Thyroid gland (tissue), 4 donors: ENCODE measurements at regions not wholly inside any gene's neighbourhood (a gene's known extent, or its start where the extent isn't known, plus 50 kb on each side); places are given as distances from the start of the nearest gene placed in this dataset.

Experiments
- DNase-seq, 2 donors: peaks; one replicate each; pipeline ENCODE4 v3.0.0-alpha.2; 2019
- H3K27ac ChIP-seq, 3 donors: fragments of 200-600 bp; sonication (generic); 1 replicate in 2 of 3; 2 replicates in 1 of 3; pipeline ENCODE4 v1.5.1; 2016 to 2019; ENCODE audit warnings: mild to moderate bottlenecking in 1 of 3, moderate library complexity in 1 of 3
- H3K27me3 ChIP-seq: fragments of 200-600 bp; sonication (generic); one replicate; pipeline ENCODE4 v1.5.1; 2019
- H3K36me3 ChIP-seq, 2 donors: fragments of 200-600 bp; sonication (generic); one replicate each; pipeline ENCODE4 v1.5.1; 2016 to 2019
- H3K4me1 ChIP-seq, 2 donors: fragments of 200-600 bp; sonication (generic); one replicate each; pipeline ENCODE4 v1.5.1; 2017 to 2019
- H3K4me3 ChIP-seq, 3 donors: fragments of 200-600 bp; sonication (generic); replicated peaks in 1 of 3; 1 replicate in 2 of 3; 2 replicates in 1 of 3; pipeline ENCODE4 v1.5.1; 2016; ENCODE audit warnings: mild to moderate bottlenecking in 1 of 3
- H3K9me3 ChIP-seq: fragments of 200-600 bp; sonication (generic); one replicate; pipeline ENCODE4 v1.5.1; 2017
- CTCF ChIP-seq, 6 experiments: fragments of 200-600 bp in 3 of 6; fragments of 450-650 bp in 3 of 6; sonication (generic) in 3 of 6; IDR thresholded peaks; one replicate each; pipeline ENCODE4 v1.5.1; 2016 to 2019; ENCODE audit warnings: antibody characterized with exemption in 6 of 6, mild to moderate bottlenecking in 2 of 6, inconsistent platforms in 1 of 6, moderate library complexity in 1 of 6
- POLR2A ChIP-seq, 2 donors: fragments of 450-650 bp; IDR thresholded peaks; one replicate each; pipeline ENCODE4 v1.6.1; 2017; ENCODE audit warnings: antibody characterized with exemption in 2 of 2, mild to moderate bottlenecking in 2 of 2, moderate library complexity in 1 of 2
- WGBS, 2 donors: methylation state at CpG; one replicate each; pipeline ENCODE4 v1.1.5; 2017; 5-methylcytosine and 5-hydroxymethylcytosine counted together
- intact Hi-C: fragments of 100-400 bp; cut with DNase I; formaldehyde crosslinking; loops from one replicate; pipeline ENCODE4 v1.15.1; 2023

GRCh38 chr13:78105656-78106055, 187.0 kb upstream of the EDNRB start:
- Histone ChIP-seq H3K4me3 (no peak overlapping the region), H3K27me3 (no peaks in the 10 kb centered on the region), H3K36me3 (no peaks in the 10 kb centered on the region), H3K4me1 (no peaks in the 10 kb centered on the region), H3K9me3 (no peaks in the 10 kb centered on the region), H3K27ac (no peak overlapping the region)
- TF ChIP-seq POLR2A (IDR thresholded peaks at IDR 0.05): no peak
- no peak for TF ChIP-seq CTCF (IDR thresholded peaks at IDR 0.05)
- no peak for DNase-seq
- intact Hi-C loops: no loop called here

- H3K36me3 ChIP-seq: no peaks in the 10 kb centered on the region
- DNase-seq: no peak
- H3K9me3 ChIP-seq: no peaks in the 10 kb centered on the region
- no peak overlapping the region for H3K27ac ChIP-seq
- H3K4me3 ChIP-seq: no peak overlapping the region
- no peaks in the 10 kb centered on the region for H3K4me1 ChIP-seq
- WGBS, 2 donors: 65 to 77% methylated on average over 2 of the region's 2 CpGs
- intact Hi-C loops: no loop called here
- no peak for TF ChIP-seq CTCF (IDR thresholded peaks at IDR 0.05)
- TF ChIP-seq POLR2A (IDR thresholded peaks at IDR 0.05): no peak
- H3K27me3 ChIP-seq: no peaks in the 10 kb centered on the region
These were observed 185.3 kb upstream of the EDNRB start for GRCh38 chr13:78103936-78104335.

- no peaks in the 10 kb centered on the region for H3K36me3 ChIP-seq
- H3K4me1 ChIP-seq: no peaks in the 10 kb centered on the region
- 86 to 94% methylated on average over 2 of the region's 2 CpGs for WGBS, 2 donors
- H3K4me3 ChIP-seq: no peak overlapping the region
- no peak for DNase-seq
- H3K9me3 ChIP-seq: no peaks in the 10 kb centered on the region
- no peak overlapping the region for H3K27ac ChIP-seq
- TF ChIP-seq CTCF (IDR thresholded peaks at IDR 0.05) (no peak), POLR2A (IDR thresholded peaks at IDR 0.05) (no peak)
- intact Hi-C loops: no loop called here
- no peaks in the 10 kb centered on the region for H3K27me3 ChIP-seq
These were observed 184.1 kb upstream of the EDNRB start for GRCh38 chr13:78102741-78103140.

- Histone ChIP-seq H3K27me3 (no peaks in the 10 kb centered on the region), H3K9me3 (no peaks in the 10 kb centered on the region), H3K36me3 (no peaks in the 10 kb centered on the region), H3K4me1 (no peaks in the 10 kb centered on the region), H3K4me3 (no peak overlapping the region), H3K27ac (no peak overlapping the region)
- no peak for TF ChIP-seq CTCF (IDR thresholded peaks at IDR 0.05)
- TF ChIP-seq POLR2A (IDR thresholded peaks at IDR 0.05): no peak
- intact Hi-C loops: no loop called here
- peak in 1 of 2 donors; percentile 22 for DNase-seq
- 63 to 84% methylated on average over 4 of the region's 4 CpGs for WGBS, 2 donors
These were observed 183.6 kb upstream of the EDNRB start for GRCh38 chr13:78102121-78102677.

- Histone ChIP-seq H3K27me3 (no peaks in the 10 kb centered on the region), H3K36me3 (no peaks in the 10 kb centered on the region), H3K9me3 (no peaks in the 10 kb centered on the region), H3K27ac (no peak overlapping the region), H3K4me1 (no peaks in the 10 kb centered on the region), H3K4me3 (no peak overlapping the region)
- WGBS, 2 donors: 91 to 92% methylated on average over 4 of the region's 4 CpGs
- intact Hi-C loops: no loop called here
- DNase-seq: no peak
- TF ChIP-seq POLR2A (IDR thresholded peaks at IDR 0.05) (no peak), CTCF (IDR thresholded peaks at IDR 0.05) (no peak)
These were observed 181.9 kb upstream of the EDNRB start for GRCh38 chr13:78100486-78100885.
